Heart left ventricle (tissue), 13 donors: ENCODE measurements at regions not wholly inside any gene's neighbourhood (a gene's known extent, or its start where the extent isn't known, plus 50 kb on each side); places are given as distances from the start of the nearest gene placed in this dataset.

ENCODE experiments used
- CTCF ChIP-seq, 12 donors: fragments of 200-600 bp; sonication (generic) in 4 of 12; IDR thresholded peaks; one replicate each; pipeline versions ENCODE4 v1.5.0 to v1.8.0; 2018 to 2022; ENCODE audit warnings: antibody characterized with exemption in 12 of 12, mild to moderate bottlenecking in 5 of 12
- POLR2A ChIP-seq, 2 donors: fragments of 450-650 bp; IDR thresholded peaks; one replicate each; pipeline ENCODE4 v1.6.1; 2017; ENCODE audit warnings: antibody characterized with exemption in 2 of 2, mild to moderate bottlenecking in 2 of 2, moderate library complexity in 2 of 2
- donor health status: ischemic (EF 13 %, LVEDD 7.1; RV severe dilation, severe dysfunction).
- donor health status: DM: no; HTN: yes; CAD: no.
- donor health status: DM: no; HTN: no; CAD: no.
- donor health status: ischemic (EF 25% LVEDD 6.9; RV normal size, moderate dysfunction).
- donor health status: ischemic (EF 25% LVEDD 5.7; RV mildly dilated, moderate dysfunction).
- donor health status: ischemic (EF 35%, LVEDD 5.7; RV mildly dilated, moderate dysfunction).
- donor health status: nonischemic (EF 11% LVEDD 7.7; RV severe dilation, severe dysfunction).
- donor health status: DM: yes; HTN: yes; CAD: no.
- donor health status: PGD.
- donor health status: ischemic (EF 29% LVEDD 5.4; RV normal size, mild dysfunction).
- donor health status: nonischemic (EF 23%, LVEDD 6.1; RV moderate dilation, normal function).

GRCh38 chr1:219757890-219758289 is 145.0 kb upstream of the ZC3H11B start:
- TF ChIP-seq CTCF (IDR thresholded peaks at IDR 0.05) (no peak), POLR2A (IDR thresholded peaks at IDR 0.05) (no peak)
